ENCODE measurements at regions not wholly inside any gene's neighbourhood (a gene's known extent, or its start where the extent isn't known, plus 50 kb on each side); places are given as distances from the start of the nearest gene placed in this dataset.

DNA sequence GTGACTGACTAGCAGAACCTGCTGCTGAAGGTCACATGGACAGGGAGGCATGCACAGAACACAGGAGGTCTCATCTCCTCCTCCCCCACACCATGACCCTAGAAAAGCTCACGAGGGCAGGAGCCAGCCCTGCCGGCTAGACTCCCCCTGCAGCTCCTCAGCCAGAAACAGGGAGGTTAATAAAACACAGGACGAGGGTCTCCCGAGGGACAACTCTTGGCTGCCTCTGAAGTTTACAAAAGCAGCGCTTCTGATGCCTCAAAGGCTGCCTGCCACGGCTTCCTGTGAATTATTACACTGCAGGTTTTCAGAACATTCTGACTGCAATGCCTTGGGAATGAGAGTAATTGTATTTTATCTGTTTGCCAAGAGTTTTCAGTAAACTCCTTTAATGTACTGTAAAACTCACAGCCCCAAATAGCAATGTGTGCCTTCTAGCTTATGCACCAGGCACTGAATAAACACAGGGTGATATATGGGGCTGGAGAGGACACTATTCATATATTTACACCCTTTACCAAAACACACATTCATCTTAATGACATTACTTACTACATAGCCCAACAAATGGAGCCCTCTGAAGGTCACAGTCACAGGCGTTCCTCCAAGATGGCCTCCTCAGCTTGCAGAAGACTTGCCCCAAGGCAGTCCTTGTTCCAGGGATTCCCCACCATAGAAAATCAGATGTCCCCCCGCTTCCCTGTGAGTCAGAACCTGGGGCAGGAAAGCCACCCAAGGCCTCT lies 83.7 kb downstream of the C5orf15 start (continued):
- TF ChIP-seq ZSCAN29 (IDR thresholded peaks at IDR 0.05) (no peak), CREB1 (IDR thresholded peaks at IDR 0.05; ENCODE audit: low read depth) (no peak), ASH2L (IDR thresholded peaks at IDR 0.05; ENCODE audit: borderline replicate concordance, low read depth) (no peak), ZNF687 (IDR thresholded peaks at IDR 0.05) (no peak), SIN3A (IDR thresholded peaks at IDR 0.05; ENCODE audit: low read depth, low read length) (no peak), NRF1 (conservative IDR thresholded peaks at IDR 0.05; ENCODE audit: low read depth, low read length) (no peak), EGR1 (IDR thresholded peaks at IDR 0.05; ENCODE audit: borderline replicate concordance in 1 of 2, low read depth in 2 of 2, low read length in 2 of 2) (no peak), STAT3 (IDR thresholded peaks at IDR 0.05; ENCODE audit: low read depth, low read length) (no peak), IRF5 (IDR thresholded peaks at IDR 0.05; ENCODE audit: borderline replicate concordance) (no peak), WRNIP1 (IDR thresholded peaks at IDR 0.05; ENCODE audit: borderline replicate concordance, low read depth, low read length) (no peak), RAD51 (IDR thresholded peaks at IDR 0.05) (no peak), PML (IDR thresholded peaks at IDR 0.05; ENCODE audit: low read length) (no peak)
